ENCODE measurements at regions not wholly inside any gene's neighbourhood (a gene's known extent, or its start where the extent isn't known, plus 50 kb on each side); places are given as distances from the start of the nearest gene placed in this dataset.
"Not testable (repeated sequence)": the region's sequence is repeated elsewhere in the genome, so short reads cannot be mapped to it uniquely, and the experiment has no call there.

GRCh38 chr6:22349051-22349450 is 52.2 kb upstream of the PRL start:
- no peak for DNase-seq

DNA sequence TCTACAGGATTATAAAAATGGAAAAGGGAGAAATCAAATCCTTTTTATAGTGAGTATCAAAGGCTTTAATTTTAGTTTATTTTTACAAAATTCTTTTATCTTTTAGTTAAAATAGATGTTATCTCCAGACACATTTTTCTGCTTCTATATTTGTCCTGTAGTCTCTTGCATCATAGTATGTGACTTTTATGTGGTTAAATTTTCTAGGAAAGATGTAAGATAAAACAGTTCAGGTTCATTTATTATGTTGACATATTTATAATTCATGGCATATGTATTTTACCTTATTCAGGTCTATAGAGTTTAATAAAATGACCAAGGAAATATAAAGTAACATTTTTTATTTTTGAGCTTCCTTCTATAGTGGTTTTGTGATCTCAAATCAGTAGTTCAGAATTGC is 52.7 kb upstream of the PRL start:
- DNase-seq, result no peak

GRCh38 chr6:22350109-22350508 is 53.3 kb upstream of the PRL start:
- DNase-seq, result no peak

GRCh38 chr6:22353101-22353500 is 56.3 kb upstream of the PRL start:
- DNase-seq, result no peak

GRCh38 chr6:22356362-22356940 is 59.6 kb upstream of the PRL start:
- DNase-seq, result no peak

- no peak for DNase-seq
Observed at GRCh38 chr6:22357724-22358189, 60.9 kb upstream of the PRL start.

GRCh38 chr6:22361576-22361975 is 64.7 kb upstream of the PRL start:
- no peak for DNase-seq

GRCh38 chr6:22362361-22362760 is 65.5 kb upstream of the PRL start:
- peak in 1 of 2 experiments; percentile 45 for DNase-seq

DNA sequence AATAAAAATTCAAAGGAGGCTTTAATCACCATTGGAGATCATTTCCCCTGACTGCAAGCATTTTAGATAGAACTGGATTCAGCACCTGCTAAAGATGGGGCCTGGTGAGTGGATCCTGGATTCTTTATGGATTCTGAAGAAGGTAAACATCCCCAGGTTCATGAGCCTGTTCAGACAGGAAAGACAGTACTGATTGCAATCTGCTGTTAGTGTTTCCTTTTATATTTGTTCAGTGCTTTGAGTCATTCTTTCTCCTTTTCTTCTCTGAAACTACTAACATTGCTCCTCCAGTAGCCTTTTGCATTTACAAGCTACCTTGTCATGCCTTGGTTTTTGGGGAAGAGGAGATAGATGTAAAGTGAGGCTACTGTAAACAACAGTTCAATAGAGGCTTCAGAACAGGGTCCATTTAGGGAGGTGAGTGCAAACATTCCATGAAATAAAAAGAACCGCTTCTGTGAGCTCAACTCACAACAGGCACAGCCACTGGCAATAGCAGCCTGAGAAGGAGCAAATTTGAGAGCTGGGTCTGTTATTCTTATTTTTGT is 66.4 kb upstream of the PRL start:
- no peak for DNase-seq

DNA sequence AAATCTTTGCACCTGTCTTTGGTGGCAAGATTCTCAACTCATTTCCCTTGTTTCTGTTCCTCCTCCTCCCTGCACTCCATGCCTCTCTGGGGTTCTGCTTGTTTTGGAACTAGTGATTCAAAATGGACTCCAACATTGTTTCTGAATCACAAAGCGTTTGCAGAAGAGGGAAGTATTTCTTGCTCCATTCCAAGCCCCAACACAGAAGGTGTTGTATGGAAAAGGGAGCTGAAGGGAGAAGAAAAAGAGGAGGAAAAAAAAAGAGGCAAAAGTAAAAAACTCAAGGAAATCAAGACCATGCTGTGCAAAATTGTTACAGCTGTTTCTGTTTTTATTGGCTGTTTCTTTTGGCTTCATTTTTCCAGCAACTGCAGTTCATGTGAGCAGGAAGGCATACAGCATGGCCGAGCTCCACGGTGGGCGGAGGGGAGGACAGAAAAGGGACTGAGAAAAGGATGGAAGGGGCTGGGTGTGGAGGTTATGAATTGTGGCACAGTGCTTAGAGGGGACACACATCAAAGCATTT is 66.9 kb upstream of the PRL start:
- no peak for DNase-seq

DNA sequence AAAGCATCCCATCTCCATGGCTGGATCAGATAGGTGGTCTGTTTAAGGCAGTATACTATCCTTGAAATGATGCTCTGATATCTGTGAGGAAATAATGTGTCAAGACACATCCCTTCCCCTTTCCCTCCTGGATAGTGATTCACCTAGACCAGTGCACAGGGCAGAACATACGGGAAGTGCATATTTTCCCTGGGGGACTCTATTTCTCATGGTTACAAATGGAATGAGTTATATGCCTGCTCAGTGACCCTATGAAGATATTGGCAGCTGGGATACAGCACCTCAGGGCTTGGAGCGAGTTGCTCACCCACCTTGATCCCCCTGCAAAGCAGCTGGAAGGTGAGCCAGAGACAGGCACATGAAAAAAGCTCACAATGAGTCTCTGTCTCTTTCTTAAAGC is 67.5 kb upstream of the PRL start:
- no peak for DNase-seq

DNA sequence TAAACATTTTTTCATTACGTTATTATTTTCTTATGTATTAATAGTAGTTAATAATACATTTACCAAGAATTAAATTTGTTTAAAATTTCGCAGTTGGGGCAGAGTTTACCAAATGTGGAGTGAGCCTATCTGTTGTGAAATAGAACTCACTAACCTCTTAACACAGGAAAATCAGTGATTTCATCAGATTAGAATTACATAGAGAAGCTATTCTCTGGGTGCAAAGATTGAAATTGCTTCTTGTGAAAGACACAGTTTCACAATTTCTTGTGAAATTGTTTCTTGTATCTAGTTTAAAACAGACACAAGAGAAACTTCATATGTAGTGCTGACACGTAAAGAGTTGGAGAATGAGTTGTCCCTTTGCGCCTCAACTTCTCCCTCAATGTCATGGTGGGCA is 69.4 kb upstream of the PRL start:
- DNase-seq, result no peak

DNA sequence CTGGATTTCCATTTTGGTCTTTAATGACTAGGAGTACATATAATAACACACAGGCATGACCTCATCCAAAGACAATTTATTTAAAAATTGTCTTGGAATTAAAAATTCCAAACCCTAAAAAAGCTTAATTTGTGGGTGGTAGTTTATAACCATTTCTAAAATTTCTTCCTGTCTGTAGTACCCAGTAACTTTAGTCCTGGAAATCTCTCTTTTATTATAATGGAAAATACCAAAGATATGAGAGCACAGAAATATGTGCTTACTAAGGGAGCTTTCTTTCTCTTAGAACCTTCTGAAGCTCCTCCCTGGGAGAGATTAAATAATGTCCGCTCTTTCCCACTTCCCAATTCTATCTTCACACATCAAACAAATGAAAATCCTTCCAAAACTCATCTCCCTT is 70.5 kb upstream of the PRL start:
- DNase-seq, result no peak

GRCh38 chr6:22368794-22369193 is 72.0 kb upstream of the PRL start:
- no peak for DNase-seq

DNA sequence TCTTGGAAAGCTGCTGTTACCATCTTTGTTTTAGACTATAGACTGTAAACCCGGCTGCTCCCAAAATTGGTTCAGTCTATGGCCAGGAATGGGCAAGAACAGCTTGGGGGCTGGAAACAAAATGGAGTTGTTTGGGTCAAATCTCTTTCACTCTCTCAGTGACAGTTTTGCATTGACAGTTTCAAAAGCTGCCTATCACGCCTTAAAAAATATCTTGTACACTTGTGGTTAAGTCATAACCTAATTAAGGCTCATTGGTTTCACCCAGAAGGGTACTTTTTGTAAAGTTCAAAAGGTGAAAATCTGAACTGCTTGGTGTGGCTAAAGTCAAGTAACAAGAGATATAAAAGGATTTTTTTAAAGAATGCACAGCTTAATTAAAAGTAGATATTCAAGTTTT is 76.1 kb upstream of the PRL start:
- no peak for DNase-seq

GRCh38 chr6:22374950-22375349 is 78.1 kb upstream of the PRL start:
- DNase-seq, result not testable (repeated sequence)

- DNase-seq, result not testable (repeated sequence)
Observed at GRCh38 chr6:22376293-22376692, 79.5 kb upstream of the PRL start.

- DNase-seq, result not testable (repeated sequence)
Observed at GRCh38 chr6:22378536-22378935, 81.7 kb upstream of the PRL start.

DNA sequence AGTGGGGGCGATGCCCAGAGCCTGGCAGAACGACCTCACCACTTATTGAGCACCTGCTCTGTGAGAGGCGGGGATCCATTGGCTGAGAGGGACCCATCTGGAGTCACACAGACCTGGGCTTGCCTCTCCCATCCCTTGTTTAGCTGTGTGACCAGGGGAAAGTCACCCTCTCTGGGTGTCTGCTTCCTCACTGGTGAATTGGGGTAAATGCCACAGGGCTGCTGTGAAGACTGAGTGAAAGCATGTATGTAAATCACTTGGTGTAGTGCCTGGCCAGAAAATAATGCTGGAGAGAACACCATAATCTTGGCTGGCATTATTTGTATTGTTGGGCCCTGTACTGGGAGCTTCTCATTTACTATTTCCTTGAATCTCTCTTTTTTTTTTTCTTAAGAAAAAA is 83.4 kb upstream of the PRL start:
- DNase-seq, result peak in 1 of 2 experiments; percentile 8

DNA sequence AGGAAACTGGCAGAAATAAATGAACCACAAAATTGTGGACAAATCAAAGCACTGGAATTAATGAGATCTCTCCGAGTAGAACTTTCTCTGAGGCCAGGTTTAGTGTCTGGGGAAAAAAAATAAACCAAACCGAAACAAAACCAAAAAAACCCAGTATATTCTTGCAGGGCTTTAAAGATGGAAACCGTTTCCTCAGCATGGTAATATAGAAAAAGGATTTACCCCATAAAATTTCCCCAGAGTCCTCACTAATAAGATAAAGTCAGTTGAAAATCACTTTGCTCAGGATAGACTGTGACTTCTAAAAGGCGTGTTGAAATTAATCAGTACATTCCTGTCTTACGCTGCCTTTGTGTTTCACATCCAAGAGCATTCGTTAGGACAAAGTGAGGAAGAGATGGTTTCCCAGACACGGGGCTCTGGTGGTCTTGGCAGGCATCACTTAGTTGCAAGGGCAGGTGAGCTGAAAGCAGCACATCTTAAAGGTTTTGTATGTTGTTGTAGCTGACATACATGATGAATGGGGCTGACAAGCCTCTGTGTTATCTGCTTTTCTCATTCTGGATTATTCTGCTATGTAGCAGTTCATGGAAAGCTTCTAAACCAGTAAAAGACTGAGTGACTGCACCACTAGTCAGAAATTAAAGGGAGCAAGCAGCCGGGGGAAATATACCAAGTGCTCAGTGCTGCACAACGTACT is 85.2 kb upstream of the PRL start:
- DNase-seq, result no peak

GRCh38 chr6:22383016-22383415 is 86.2 kb upstream of the PRL start:
- no peak for DNase-seq

DNA sequence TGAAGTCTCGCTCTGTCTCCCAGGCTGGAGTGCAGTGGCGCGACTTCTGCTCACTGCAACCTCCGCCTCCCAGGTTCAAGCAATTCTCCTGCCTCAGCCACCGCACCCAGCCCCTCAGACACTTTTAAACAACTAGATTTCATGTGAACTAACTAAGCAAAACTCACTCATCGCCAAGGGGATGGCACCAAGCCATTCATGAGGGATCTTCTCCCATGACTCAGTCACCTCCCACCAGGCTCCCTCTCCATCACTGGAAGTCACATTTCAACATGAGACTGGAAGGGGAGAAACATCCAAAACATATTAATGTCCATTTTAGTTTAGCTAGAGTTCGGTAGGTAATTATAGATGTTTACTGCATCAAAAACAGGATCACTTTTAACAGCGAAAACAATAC is 95.9 kb upstream of the PRL start:
- DNase-seq, result no peak

GRCh38 chr6:22394691-22395090 is 97.9 kb upstream of the PRL start:
- no peak for DNase-seq

- DNase-seq, result no peak
Observed at GRCh38 chr6:22399693-22400092, 102.9 kb upstream of the PRL start.
